ENCODE measurements at regions not wholly inside any gene's neighbourhood (a gene's known extent, or its start where the extent isn't known, plus 50 kb on each side); places are given as distances from the start of the nearest gene placed in this dataset.

- no peak for TF ChIP-seq CTCF (IDR thresholded peaks at IDR 0.05)
- TF ChIP-seq POLR2A (IDR thresholded peaks at IDR 0.05), result no peak
Measured at GRCh38 chr2:189338115-189338514, 103.2 kb upstream of the WDR75 start.

All from heart left ventricle (tissue), 13 donors.